Fibroblast of pulmonary artery (primary cell): ENCODE measurements at regions not wholly inside any gene's neighbourhood (a gene's known extent, or its start where the extent isn't known, plus 50 kb on each side); places are given as distances from the start of the nearest gene placed in this dataset.

Experiments
- DNase-seq: peaks from one replicate; pipeline ENCODE4 v3.0.0-alpha.2; 2010; ENCODE audit warnings: low read depth
- H3K4me3 ChIP-seq: replicated peaks from 2 replicates; pipeline ENCODE4 v1.5.1; 2011; ENCODE audit warnings: low read depth, mild to moderate bottlenecking, control low read depth, low read length, moderate library complexity
- TF ChIP-seq, protein P1 (sequence below): IDR thresholded peaks from 2 replicates; pipeline ENCODE4 v1.5.1; 2011; ENCODE audit warnings: mild to moderate bottlenecking, control low read depth, low read length, inconsistent platforms; ENCODE audit errors: missing control alignments

DNA sequence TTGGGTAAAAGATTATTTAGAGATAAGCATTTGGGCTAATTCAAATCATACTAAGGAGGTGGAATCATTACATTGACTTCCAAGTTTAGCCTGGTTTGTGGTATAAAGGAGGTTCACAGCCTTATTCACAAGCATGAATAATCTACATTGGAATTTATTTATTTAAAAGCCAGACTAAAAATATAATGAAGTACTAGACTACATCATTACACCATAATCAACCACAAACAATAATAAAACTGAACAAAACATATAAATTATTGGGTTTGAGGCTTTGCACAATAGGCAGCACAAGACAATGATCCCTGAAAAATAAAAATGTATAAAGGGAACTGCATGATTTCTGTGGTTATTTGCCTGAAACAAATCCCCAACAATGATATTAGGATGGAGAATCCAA, 314.0 kb downstream of the GBA3 start:
- TF ChIP-seq, protein P1, sequence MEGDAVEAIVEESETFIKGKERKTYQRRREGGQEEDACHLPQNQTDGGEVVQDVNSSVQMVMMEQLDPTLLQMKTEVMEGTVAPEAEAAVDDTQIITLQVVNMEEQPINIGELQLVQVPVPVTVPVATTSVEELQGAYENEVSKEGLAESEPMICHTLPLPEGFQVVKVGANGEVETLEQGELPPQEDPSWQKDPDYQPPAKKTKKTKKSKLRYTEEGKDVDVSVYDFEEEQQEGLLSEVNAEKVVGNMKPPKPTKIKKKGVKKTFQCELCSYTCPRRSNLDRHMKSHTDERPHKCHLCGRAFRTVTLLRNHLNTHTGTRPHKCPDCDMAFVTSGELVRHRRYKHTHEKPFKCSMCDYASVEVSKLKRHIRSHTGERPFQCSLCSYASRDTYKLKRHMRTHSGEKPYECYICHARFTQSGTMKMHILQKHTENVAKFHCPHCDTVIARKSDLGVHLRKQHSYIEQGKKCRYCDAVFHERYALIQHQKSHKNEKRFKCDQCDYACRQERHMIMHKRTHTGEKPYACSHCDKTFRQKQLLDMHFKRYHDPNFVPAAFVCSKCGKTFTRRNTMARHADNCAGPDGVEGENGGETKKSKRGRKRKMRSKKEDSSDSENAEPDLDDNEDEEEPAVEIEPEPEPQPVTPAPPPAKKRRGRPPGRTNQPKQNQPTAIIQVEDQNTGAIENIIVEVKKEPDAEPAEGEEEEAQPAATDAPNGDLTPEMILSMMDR: no peak
- peak; percentile 23 for DNase-seq
- H3K4me3 ChIP-seq: no peak overlapping the region

- TF ChIP-seq, protein P1: no peak
- no peak overlapping the region for H3K4me3 ChIP-seq
- no peak for DNase-seq
Measured at GRCh38 chr4:23005691-23006090, 313.0 kb downstream of the GBA3 start.

GRCh38 chr4:23001478-23001877, 308.7 kb downstream of the GBA3 start:
- TF ChIP-seq, protein P1: no peak
- H3K4me3 ChIP-seq: no peak overlapping the region
- DNase-seq: no peak

DNA sequence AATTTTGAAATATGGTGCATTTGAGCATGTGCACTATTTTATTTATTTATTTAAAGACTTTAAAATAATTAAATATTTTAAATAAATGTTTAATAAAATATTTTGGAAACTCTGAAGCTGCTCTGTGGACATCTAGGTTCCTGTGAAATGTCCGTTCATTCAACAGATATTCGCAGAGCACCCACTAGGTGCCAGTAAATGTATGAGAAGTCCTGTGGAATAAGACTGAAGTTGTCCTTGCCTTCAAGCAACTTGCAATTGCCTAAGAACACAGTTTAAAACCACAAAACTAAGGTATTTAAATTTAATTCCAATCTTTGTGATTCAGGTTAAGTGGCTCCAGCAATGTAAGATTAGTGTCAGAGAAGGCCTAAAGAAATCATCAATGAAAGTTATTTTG, 306.7 kb downstream of the GBA3 start:
- H3K4me3 ChIP-seq: no peak overlapping the region
- TF ChIP-seq, protein P1: no peak
- no peak for DNase-seq

DNA sequence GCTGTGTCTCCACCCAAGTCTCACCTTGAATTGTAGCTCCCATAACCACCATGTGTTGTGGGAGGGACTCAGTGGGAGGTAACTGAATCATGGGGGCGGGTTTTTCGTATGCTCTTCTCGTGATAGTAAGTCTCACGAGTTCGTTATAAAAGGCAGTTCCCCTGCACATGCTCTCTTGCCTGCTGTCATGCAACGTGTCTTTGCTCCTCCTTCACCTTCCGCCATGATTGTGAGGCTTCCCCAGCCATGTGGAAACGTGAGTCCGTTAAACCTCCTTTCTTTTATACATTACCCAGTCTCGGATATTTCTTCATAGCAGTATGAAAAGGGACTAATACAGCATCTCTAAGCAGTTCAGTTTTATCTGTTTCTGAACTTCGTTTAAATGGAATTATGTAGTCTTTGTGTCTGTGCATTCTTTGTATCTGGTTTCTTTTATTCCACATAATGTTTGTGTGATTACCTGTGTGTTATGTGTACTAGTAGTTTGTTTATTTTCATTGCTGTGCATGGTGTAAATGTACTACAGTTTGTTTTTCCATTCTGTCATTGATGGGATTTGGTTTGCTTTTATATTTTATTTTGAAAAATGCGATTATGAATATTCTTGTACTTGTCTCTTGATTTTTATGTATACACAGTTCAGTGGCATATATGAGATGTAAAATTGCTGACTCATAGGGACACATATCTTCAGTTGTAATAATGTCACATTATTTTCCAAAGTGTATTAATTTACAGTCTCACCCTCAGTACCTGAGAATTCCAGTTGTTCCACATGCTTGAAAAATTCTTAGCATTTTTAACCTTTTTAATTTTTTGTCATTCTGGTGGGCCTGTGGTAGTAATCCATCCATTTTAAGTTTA, 304.9 kb downstream of the GBA3 start:
- TF ChIP-seq, protein P1: no peak
- DNase-seq: no peak
- no peak overlapping the region for H3K4me3 ChIP-seq

DNA sequence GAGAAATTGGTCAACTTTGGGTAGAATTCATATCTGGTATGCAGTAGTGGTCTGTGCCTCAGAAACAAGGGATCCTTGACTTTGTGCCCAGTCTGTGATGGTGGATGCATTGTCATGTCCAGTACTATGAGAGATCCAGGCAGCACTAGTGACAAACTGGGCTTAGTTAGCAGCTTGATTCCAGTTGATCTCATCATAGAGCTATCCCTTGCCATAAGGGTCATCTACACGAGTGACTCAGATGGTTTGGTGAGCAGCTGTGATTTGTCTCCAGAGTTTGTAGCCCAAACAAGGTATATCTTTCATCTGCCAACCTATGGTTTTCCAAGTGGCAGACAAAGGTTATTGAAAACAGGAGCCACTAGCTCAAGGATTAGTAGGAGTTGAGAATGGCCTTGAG, 298.8 kb downstream of the GBA3 start:
- no peak for DNase-seq
- TF ChIP-seq, protein P1: no peak
- no peak overlapping the region for H3K4me3 ChIP-seq

DNA sequence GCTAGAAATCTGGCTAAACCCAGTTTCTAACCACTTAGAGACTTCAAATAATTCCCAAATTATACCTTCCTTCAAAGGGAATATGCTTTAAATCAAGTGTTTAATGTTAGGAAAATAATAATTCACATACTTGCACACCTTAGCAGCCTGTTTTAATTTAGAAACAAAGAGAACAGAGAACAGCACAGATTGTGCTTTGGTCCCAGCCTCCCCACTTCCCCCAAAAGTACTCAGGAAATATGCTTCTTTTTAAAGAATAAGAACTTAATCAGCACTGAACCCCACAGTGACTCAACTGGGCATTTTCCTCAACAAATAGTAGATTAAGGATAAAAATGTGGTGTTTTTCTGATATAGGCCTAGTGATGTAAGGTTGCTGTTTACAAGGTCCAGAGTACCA, 295.8 kb downstream of the GBA3 start:
- TF ChIP-seq, protein P1: no peak
- no peak overlapping the region for H3K4me3 ChIP-seq
- no peak for DNase-seq
